H1 (cell line): ENCODE measurements at regions not wholly inside any gene's neighbourhood (a gene's known extent, or its start where the extent isn't known, plus 50 kb on each side); places are given as distances from the start of the nearest gene placed in this dataset.

Source experiments
- CREB1 ChIP-seq: IDR thresholded peaks from 2 replicates; pipeline ENCODE4 v1.6.1; 2012; ENCODE audit warnings: inconsistent platforms

- no peak for TF ChIP-seq CREB1
- TF ChIP-seq, all 59 proteins: peak for 0
Observed at GRCh38 chr10:74760086-74760979, 66.1 kb upstream of the KAT6B start (continued).
